GOT3 (cell line): ENCODE measurements at regions not wholly inside any gene's neighbourhood (a gene's known extent, or its start where the extent isn't known, plus 50 kb on each side); places are given as distances from the start of the nearest gene placed in this dataset.

Experiments
- DNase-seq: peaks from one replicate; lab custom pipeline; 2025; ENCODE audit warnings: mixed read lengths; lab: John Stamatoyannopoulos, UW

GRCh38 chr12:91316161-91316906 lies 133.7 kb upstream of the DCN start:
- no peak for DNase-seq

GRCh38 chr12:91311081-91311480 lies 128.5 kb upstream of the DCN start:
- DNase-seq, result no peak

- no peak for DNase-seq
These were observed 126.8 kb upstream of the DCN start for GRCh38 chr12:91309450-91309849.

GRCh38 chr12:91307957-91308670 lies 125.5 kb upstream of the DCN start:
- DNase-seq, result no peak

GRCh38 chr12:91290354-91290753 lies 107.7 kb upstream of the DCN start:
- no peak for DNase-seq

- DNase-seq, result no peak
These were observed 107.3 kb upstream of the DCN start for GRCh38 chr12:91289906-91290305.

GRCh38 chr12:91289072-91289471 lies 106.5 kb upstream of the DCN start:
- DNase-seq, result no peak

GRCh38 chr12:91287753-91288152 lies 105.1 kb upstream of the DCN start:
- DNase-seq, result no peak

- DNase-seq, result no peak
These were observed 95.5 kb upstream of the DCN start for GRCh38 chr12:91278126-91278525.

GRCh38 chr12:91276509-91276908 lies 93.9 kb upstream of the DCN start:
- no peak for DNase-seq

- no peak for DNase-seq
These were observed 92.7 kb upstream of the DCN start for GRCh38 chr12:91275321-91275720.

- no peak for DNase-seq
These were observed 92.3 kb upstream of the DCN start for GRCh38 chr12:91274916-91275315.

GRCh38 chr12:91273560-91273959 lies 90.9 kb upstream of the DCN start:
- no peak for DNase-seq

- DNase-seq, result no peak
These were observed 89.9 kb upstream of the DCN start for GRCh38 chr12:91272461-91273063.

GRCh38 chr12:91271185-91271584 lies 88.6 kb upstream of the DCN start:
- no peak for DNase-seq

- DNase-seq, result no peak
These were observed 84.4 kb upstream of the DCN start for GRCh38 chr12:91267039-91267438.

- DNase-seq, result no peak
These were observed 81.6 kb upstream of the DCN start for GRCh38 chr12:91264178-91264577.

GRCh38 chr12:91261820-91262676 lies 79.4 kb upstream of the DCN start:
- no peak for DNase-seq

- DNase-seq, result no peak
These were observed 73.8 kb upstream of the DCN start for GRCh38 chr12:91256411-91256810.

GRCh38 chr12:91252341-91252740 lies 69.7 kb upstream of the DCN start:
- no peak for DNase-seq

GRCh38 chr12:91250273-91250665 lies 67.7 kb upstream of the DCN start:
- no peak for DNase-seq

- DNase-seq, result no peak
These were observed 67.1 kb upstream of the DCN start for GRCh38 chr12:91249518-91250272.
